ENCODE measurements at regions not wholly inside any gene's neighbourhood (a gene's known extent, or its start where the extent isn't known, plus 50 kb on each side); places are given as distances from the start of the nearest gene placed in this dataset.

GRCh38 chr22:49540084-49540912 is 287.4 kb downstream of the BRD1 start:
- TF ChIP-seq CTCF (IDR thresholded peaks at IDR 0.05): no peak
- no peak overlapping the region for H3K27ac ChIP-seq
- H3K27me3 ChIP-seq (ENCODE audit: insufficient read depth in 3 of 3, low read length in 2 of 3): no peaks in the 10 kb centered on the region
- intact Hi-C loops (cut with DNase I): no loop called here
- no peaks in the 10 kb centered on the region for H3K4me1 ChIP-seq
- DNase-seq: no peak
- H3K36me3 ChIP-seq (ENCODE audit: insufficient read depth in 1 of 2, low read depth in 1 of 2): no peaks in the 10 kb centered on the region
- no peak for ATAC-seq
- no peaks in the 10 kb centered on the region for H3K9me3 ChIP-seq
- H3K4me3 ChIP-seq: no peak overlapping the region
- WGBS, 3 donors: 77 to 82% (median 81%) methylated on average over 23 of the region's 23 CpGs

GRCh38 chr22:49538006-49538405 is 289.7 kb downstream of the BRD1 start:
- WGBS, 3 donors: 82 to 88% (median 87%) methylated on average over 6 of the region's 6 CpGs
- H3K27me3 ChIP-seq (ENCODE audit: insufficient read depth in 3 of 3, low read length in 2 of 3): peaks cover 0 to 10% (median 0%) of the 10 kb centered on the region in 3 donors
- DNase-seq: no peak

GRCh38 chr22:49536571-49537131 is 291.0 kb downstream of the BRD1 start:
- WGBS, 3 donors: 77 to 85% (median 84%) methylated on average over 17 of the region's 17 CpGs
- Histone ChIP-seq H3K27me3 (ENCODE audit: insufficient read depth in 3 of 3, low read length in 2 of 3) (peaks cover 0 to 10% (median 0%) of the 10 kb centered on the region in 3 donors), H3K4me3 (no peak overlapping the region), H3K9me3 (no peaks in the 10 kb centered on the region), H3K4me1 (no peaks in the 10 kb centered on the region), H3K27ac (no peak overlapping the region), H3K36me3 (ENCODE audit: insufficient read depth in 1 of 2, low read depth in 1 of 2) (no peaks in the 10 kb centered on the region)
- TF ChIP-seq CTCF (IDR thresholded peaks at IDR 0.05): no peak
- ATAC-seq (no peak), DNase-seq (no peak)
- intact Hi-C loops (cut with DNase I): no loop called here

More at GRCh38 chr22:49538006-49538405, 289.7 kb downstream of the BRD1 start:
- no peak for TF ChIP-seq CTCF (IDR thresholded peaks at IDR 0.05)
- Histone ChIP-seq H3K4me3 (no peak overlapping the region), H3K9me3 (no peaks in the 10 kb centered on the region), H3K36me3 (ENCODE audit: insufficient read depth in 1 of 2, low read depth in 1 of 2) (no peaks in the 10 kb centered on the region), H3K27ac (no peak overlapping the region), H3K4me1 (no peaks in the 10 kb centered on the region)
- ATAC-seq: no peak
- intact Hi-C loops (cut with DNase I): no loop called here

- intact Hi-C loops (cut with DNase I): no loop called here
- no peaks in the 10 kb centered on the region for H3K36me3 ChIP-seq (ENCODE audit: insufficient read depth in 1 of 2, low read depth in 1 of 2)
- no peak for TF ChIP-seq CTCF (IDR thresholded peaks at IDR 0.05)
- no peak for DNase-seq
- ATAC-seq: no peak
- WGBS, 3 donors: 88 to 93% (median 93%) methylated on average over 15 to 16 of the region's 16 CpGs
- H3K4me3 ChIP-seq: no peak overlapping the region
- peaks cover 0 to 10% (median 0%) of the 10 kb centered on the region in 3 donors for H3K27me3 ChIP-seq (ENCODE audit: insufficient read depth in 3 of 3, low read length in 2 of 3)
- H3K27ac ChIP-seq: no peak overlapping the region
- H3K9me3 ChIP-seq: no peaks in the 10 kb centered on the region
- no peaks in the 10 kb centered on the region for H3K4me1 ChIP-seq
These were observed 292.0 kb downstream of the BRD1 start for GRCh38 chr22:49535527-49536125.

Measured in psoas muscle (tissue), 7 donors.